Calu3 (cell line): ENCODE measurements at regions not wholly inside any gene's neighbourhood (a gene's known extent, or its start where the extent isn't known, plus 50 kb on each side); places are given as distances from the start of the nearest gene placed in this dataset.

Source experiments
- BruUV-seq: library from RNA; stranded (reverse); fragments of 400-500 nt; replicated peaks from 2 replicates; lab custom pipeline; 2021; lab: Mats Ljungman, UMichigan
- CTCF ChIA-PET: fragments of 300-600 bp; sonication (Branson Sonifier 250); formaldehyde crosslinking; loops from one replicate; lab custom pipeline; 2022; ENCODE audit warnings: antibody characterized with exemption; lab: Charles Lee
- DNase-seq: peaks from one replicate; pipeline ENCODE4 v3.0.0; 2022
- H3K27ac Mint-ChIP-seq: one replicate; pipeline ENCODE4 v1.8.0; 2022; ENCODE audit warnings: mixed read lengths; ENCODE audit not compliant: unreplicated experiment
- H3K27me3 Mint-ChIP-seq: one replicate; pipeline ENCODE4 v1.8.0; 2022; ENCODE audit warnings: mixed read lengths; ENCODE audit not compliant: unreplicated experiment
- H3K36me3 Mint-ChIP-seq: one replicate; pipeline ENCODE4 v1.8.0; 2022; ENCODE audit warnings: mild to moderate bottlenecking, moderate library complexity, mixed read lengths; ENCODE audit not compliant: insufficient read depth, unreplicated experiment
- H3K4me1 Mint-ChIP-seq: one replicate; pipeline ENCODE4 v1.8.0; 2022; ENCODE audit warnings: mild to moderate bottlenecking, low read depth, mixed read lengths; ENCODE audit not compliant: unreplicated experiment
- H3K4me3 Mint-ChIP-seq: one replicate; pipeline ENCODE4 v1.8.0; 2022; ENCODE audit warnings: mild to moderate bottlenecking, low read depth, moderate library complexity, mixed read lengths; ENCODE audit not compliant: unreplicated experiment
- H3K9me3 Mint-ChIP-seq: one replicate; pipeline ENCODE4 v1.8.0; 2022; ENCODE audit warnings: low read depth, mixed read lengths; ENCODE audit not compliant: unreplicated experiment
- CTCF ChIP-seq: fragments of 200-600 bp; IDR thresholded peaks from one replicate; pipeline ENCODE4 v1.8.0; 2022; ENCODE audit warnings: antibody characterized with exemption; ENCODE audit not compliant: unreplicated experiment
- intact Hi-C: fragments of 100-400 bp; cut with micrococcal nuclease; formaldehyde crosslinking; loops from one replicate; pipeline ENCODE4 v1.10.0; 2022; ENCODE audit not compliant: unreplicated experiment

GRCh38 chr4:19429684-19430083, 822.0 kb upstream of the SLIT2 start:
- TF ChIP-seq CTCF, result no peak
- Mint-ChIP-seq H3K27me3 (no peaks in the 10 kb centered on the region), H3K4me3 (no peak overlapping the region), H3K27ac (no peak overlapping the region), H3K9me3 (peaks cover 3% of the 10 kb centered on the region), H3K4me1 (no peaks in the 10 kb centered on the region), H3K36me3 (no peaks in the 10 kb centered on the region)
- CTCF ChIA-PET, result no interaction called here
- intact Hi-C loops, result no loop called here
- no TSS peak for BruUV-seq
- no peak for DNase-seq

- no TSS peak for BruUV-seq
- CTCF ChIA-PET, result no interaction called here
- H3K27ac Mint-ChIP-seq, result no peak overlapping the region
- H3K36me3 Mint-ChIP-seq, result no peaks in the 10 kb centered on the region
- no peak for TF ChIP-seq CTCF
- no peaks in the 10 kb centered on the region for H3K4me1 Mint-ChIP-seq
- H3K27me3 Mint-ChIP-seq, result no peaks in the 10 kb centered on the region
- no peaks in the 10 kb centered on the region for H3K9me3 Mint-ChIP-seq
- intact Hi-C loops, result no loop called here
- no peak for DNase-seq
- H3K4me3 Mint-ChIP-seq, result no peak overlapping the region
Measured at GRCh38 chr4:19425146-19425545, 826.6 kb upstream of the SLIT2 start.

- Mint-ChIP-seq H3K9me3 (no peaks in the 10 kb centered on the region), H3K36me3 (no peaks in the 10 kb centered on the region), H3K27me3 (no peaks in the 10 kb centered on the region), H3K4me3 (no peak overlapping the region), H3K4me1 (peaks cover 13% of the 10 kb centered on the region), H3K27ac (no peak overlapping the region)
- no TSS peak for BruUV-seq
- no peak for DNase-seq
- intact Hi-C loops, result no loop called here
- CTCF ChIA-PET, result interaction anchor here (0.7 to 1.2 kb wide), 3 partner anchors 9 to 195 kb away, joined by 3 to 7 read pairs (median 4); no protein-coding TSS in a partner anchor
- TF ChIP-seq CTCF, result no peak
Measured at GRCh38 chr4:19417256-19417655, 834.4 kb upstream of the SLIT2 start.

- DNase-seq, result no peak
- TF ChIP-seq CTCF, result no peak
- H3K4me1 Mint-ChIP-seq, result peaks cover 13% of the 10 kb centered on the region
- BruUV-seq, result no TSS peak
- no peak overlapping the region for H3K4me3 Mint-ChIP-seq
- H3K36me3 Mint-ChIP-seq, result no peaks in the 10 kb centered on the region
- H3K9me3 Mint-ChIP-seq, result no peaks in the 10 kb centered on the region
- H3K27me3 Mint-ChIP-seq, result no peaks in the 10 kb centered on the region
- CTCF ChIA-PET, result interaction anchor here (1.2 kb wide), 1 partner anchor 8 kb away, joined by 3 read pairs; no protein-coding TSS in a partner anchor
- intact Hi-C loops, result no loop called here
- no peak overlapping the region for H3K27ac Mint-ChIP-seq
Measured at GRCh38 chr4:19416146-19416545, 835.6 kb upstream of the SLIT2 start.
